HG03432 (cell line): ENCODE measurements at regions not wholly inside any gene's neighbourhood (a gene's known extent, or its start where the extent isn't known, plus 50 kb on each side); places are given as distances from the start of the nearest gene placed in this dataset.
"Not testable (repeated sequence)": the region's sequence is repeated elsewhere in the genome, so short reads cannot be mapped to it uniquely, and the experiment has no call there.

Experiments
- ATAC-seq: cut with Tn5 transposase; IDR thresholded peaks from one replicate; pipeline ENCODE4 v1.9.1; 2021; ENCODE audit warnings: mild to moderate bottlenecking, moderate library complexity; ENCODE audit not compliant: unreplicated experiment

GRCh38 chr3:138890555-138891187 is 55.9 kb upstream of the PIK3CB start:
- ATAC-seq, result peak; percentile 80

DNA sequence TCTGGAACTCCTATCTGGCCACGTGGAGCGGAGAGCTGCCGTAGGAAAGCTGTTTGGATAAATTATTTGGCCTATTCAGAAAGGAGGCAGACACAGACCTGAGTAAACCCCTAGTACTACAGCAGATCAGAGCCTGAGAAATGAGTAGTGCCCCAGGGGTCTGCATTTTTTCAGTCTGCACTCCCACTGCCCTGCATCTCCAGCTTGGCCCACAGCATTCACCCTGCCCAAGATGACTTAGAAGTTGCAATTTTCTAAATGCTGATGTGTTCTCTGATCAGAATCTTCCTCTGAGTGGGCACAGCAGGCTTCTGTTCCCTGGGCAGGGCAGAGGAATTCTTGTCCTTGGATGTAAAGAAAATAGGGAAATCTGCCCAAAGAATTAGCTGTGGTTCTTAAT is 55.1 kb upstream of the PIK3CB start:
- ATAC-seq, result no peak

DNA sequence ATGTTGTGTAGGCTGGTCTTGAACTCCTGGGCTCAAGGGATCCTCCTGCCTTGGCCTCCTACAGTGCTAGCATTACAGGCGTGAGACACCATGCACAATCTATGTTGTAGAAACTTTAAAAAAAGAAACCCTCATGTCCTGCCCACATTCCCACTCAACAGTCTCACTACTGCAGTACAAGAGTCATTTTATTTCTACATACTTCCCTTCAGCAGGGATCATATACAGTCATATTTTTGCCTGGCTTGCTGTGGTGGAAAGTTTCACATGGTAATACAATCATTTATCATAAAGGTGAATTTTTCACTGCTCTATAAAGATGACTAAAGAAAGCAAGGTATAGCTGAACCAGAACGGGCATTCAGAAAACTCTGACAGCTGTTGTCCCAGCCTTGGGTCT is 53.8 kb upstream of the PIK3CB start:
- no peak for ATAC-seq

DNA sequence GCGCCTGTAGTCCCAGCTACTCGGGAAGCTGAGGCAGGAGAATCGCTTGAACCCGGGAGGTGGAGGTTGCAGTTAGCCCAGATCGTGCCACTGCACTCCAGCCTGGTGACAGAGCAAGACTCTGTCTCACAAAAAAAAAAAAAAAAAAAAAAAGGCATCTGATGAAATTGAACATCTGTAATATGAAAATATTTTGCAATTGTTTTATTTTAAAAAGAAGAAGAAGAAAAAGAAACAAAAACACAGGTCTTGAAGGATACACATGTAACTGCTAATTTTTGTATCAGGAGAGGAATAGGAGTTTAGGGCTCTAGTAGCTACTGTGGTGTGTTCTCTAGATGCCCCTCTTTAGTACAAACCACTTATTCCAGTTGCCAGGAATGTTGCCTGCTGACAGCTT is 51.4 kb upstream of the PIK3CB start:
- not testable (repeated sequence) for ATAC-seq
